GM21381 (cell line): ENCODE measurements at regions not wholly inside any gene's neighbourhood (a gene's known extent, or its start where the extent isn't known, plus 50 kb on each side); places are given as distances from the start of the nearest gene placed in this dataset.
"Not testable (repeated sequence)": the region's sequence is repeated elsewhere in the genome, so short reads cannot be mapped to it uniquely, and the experiment has no call there.

Source experiments
- ATAC-seq: cut with Tn5 transposase; IDR thresholded peaks from one replicate; pipeline ENCODE4 v1.9.1; 2021; ENCODE audit warnings: mild to moderate bottlenecking, moderate library complexity; ENCODE audit not compliant: unreplicated experiment

DNA sequence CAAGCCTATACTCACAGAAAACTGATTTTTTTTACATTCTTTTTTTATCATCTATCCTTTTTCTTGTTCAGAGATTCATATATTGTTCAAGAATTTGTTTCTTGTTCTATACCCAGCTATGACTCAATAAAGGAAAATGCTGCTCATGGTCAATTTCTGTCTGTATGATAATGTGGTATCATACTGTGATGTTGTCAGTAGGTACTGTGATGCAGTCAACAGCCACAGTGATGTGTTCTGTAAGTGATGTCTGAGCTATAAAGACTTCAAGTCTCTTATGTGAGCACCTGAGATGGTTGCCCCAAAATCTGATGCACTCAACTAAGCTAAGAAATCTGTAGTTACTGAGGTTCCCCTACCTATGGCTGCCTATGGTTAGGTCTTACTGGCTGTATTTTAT is 294.2 kb upstream of the GRIN3A start:
- no peak for ATAC-seq

DNA sequence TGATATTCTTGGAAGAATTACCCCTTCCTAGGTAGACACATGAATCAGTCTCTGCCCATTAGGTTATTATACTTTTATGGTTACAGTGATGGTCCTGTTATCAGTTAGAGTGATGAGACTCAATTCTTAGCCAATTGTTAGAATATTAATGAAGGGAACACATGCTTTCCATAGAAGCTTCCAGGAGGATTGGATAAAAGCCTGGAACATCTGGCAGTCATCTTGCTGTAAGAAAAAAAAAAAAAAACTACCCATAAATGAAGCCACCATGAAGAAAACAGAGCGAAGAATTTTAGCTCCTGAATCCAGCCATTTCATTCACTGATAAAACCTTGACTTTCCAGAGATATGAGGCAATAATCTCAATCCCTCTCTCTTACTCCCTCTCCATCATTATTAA is 262.5 kb upstream of the GRIN3A start:
- no peak for ATAC-seq

DNA sequence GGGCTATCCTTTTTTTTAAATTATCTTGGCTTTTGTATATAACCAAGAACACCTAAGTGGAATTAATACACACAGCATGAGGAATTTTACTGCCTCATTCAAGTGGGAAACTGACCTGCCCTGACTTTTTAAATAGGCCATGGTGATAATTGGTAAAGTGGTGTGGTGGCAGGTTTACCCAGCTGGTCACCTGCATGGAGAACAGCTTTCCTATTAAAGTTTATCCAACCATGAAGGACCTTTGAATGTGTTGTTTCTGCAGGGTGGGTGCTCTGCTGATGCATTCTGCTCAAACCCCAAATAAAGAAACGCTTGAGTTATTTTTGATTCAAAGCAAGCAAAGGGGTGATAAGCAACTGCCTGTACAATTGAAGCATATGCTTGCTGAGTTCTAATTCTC is 261.0 kb upstream of the GRIN3A start:
- ATAC-seq: no peak

DNA sequence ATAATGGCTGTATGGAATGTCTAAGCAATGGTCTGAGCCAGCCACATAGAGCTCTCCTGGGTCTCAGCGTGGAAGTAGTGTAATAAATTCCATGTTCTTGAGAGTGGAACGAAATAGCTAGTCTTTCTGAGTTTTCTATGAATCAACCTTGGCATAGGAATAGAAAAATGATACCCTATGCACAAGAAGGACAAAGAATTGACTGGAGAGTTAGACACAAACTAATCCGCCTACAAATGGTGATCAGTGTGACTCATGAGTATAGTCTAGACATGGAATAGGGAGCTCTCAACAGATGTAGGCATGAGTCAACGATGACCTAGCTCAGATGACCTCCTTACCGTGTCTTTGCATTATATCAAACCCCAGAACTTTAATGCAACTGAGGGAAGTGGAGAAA is 256.8 kb upstream of the GRIN3A start:
- ATAC-seq: no peak

DNA sequence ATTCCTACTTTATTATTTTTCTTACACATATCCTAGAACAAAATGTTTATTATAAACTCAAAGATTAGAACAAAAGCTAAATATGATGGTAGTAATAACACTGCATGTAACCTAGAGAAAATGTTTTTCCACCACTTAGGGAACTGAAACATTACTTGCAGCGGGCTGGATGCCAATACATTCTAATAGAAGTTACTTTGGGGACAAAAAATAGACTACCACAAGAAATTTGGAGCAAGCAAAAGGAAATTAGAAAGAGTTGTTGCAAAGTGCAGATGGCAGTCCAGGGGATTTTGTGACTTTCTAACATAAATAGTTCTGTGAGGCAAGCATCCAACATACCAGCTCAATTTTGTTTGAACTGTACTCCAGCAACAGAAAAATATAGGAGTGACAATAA is 255.3 kb upstream of the GRIN3A start:
- ATAC-seq: no peak

DNA sequence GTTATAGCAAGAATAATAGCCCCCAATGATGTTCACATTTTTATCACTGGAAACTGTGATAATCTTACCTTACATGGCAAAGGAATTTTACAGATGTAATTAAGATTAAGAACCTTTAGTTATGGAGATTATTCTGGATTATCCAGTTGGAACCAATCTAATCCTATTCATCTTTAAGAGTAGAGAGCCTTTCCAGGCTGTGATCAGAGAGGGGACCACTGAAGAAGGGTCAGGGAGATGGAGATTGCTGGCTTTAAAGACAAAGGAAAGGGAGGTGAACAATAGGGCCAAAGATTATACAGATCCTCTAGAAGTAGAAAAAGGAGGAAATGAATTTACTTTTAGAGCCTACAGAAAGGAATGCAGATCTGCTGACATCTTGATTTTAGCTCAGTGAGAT is 253.5 kb upstream of the GRIN3A start:
- no peak for ATAC-seq

DNA sequence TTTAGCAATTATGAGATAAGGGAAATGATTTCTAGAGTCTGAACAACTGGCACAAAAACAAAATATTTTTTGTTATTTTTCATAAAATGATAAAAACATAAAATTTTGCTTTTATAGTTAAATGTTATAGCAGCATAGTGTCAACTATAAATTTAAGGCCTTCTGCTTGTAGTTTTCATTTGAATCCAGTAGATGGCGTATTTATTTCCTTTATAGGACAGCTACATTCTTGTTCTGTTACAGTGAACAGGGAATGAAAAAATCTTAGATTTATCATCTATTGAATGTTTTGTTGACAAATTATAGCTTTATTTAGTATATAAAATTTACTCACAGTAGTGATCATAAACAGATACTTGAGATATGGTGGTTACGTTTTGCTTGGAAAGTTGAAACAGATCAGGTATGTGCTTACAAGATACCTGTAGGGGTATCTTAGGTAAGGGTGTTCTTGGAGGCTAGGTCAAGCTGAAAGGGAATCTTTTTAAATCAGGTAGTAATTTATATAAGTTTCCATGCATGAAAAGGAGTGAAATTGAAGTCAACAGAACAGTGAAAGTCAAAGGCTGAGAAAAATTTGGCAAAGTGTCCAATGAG is 239.3 kb upstream of the GRIN3A start:
- ATAC-seq: peak; percentile 75

DNA sequence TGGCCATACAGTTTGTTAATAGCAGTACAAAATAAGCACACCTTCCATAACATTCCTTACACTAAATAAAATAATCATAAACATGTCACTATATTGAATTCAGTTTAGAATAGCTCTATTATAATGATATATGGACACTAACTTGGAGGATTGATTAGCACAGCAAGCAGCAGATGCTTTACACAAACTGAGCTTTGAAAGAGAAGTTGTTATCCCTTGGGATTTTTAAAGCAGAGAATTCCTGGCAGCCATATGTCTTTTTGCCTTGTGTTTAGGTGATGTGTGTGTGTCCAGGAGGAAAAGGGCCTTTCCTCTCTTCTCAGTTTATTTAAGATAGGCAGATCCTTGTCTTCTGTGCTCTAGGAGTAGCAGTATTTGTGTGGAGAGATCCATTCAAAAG is 232.2 kb upstream of the GRIN3A start:
- no peak for ATAC-seq

DNA sequence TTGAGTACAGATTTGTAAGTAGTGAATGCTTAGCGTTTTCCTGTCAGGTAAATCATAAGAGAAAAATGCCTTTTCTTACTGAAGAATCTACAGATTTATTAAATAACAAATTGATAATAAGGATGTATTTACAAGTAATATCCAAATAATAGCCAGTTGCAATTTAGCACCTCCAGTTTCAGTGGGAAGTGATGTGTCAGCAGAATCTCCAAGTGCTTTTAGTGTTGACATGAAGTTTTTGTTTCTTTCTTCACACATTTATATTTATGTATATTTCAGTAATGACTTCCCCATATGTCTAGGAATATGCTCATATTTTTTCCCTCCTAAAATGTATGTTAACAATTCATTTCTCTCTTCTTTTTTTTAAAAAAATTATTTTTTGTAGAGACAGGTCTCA is 229.9 kb upstream of the GRIN3A start:
- no peak for ATAC-seq

DNA sequence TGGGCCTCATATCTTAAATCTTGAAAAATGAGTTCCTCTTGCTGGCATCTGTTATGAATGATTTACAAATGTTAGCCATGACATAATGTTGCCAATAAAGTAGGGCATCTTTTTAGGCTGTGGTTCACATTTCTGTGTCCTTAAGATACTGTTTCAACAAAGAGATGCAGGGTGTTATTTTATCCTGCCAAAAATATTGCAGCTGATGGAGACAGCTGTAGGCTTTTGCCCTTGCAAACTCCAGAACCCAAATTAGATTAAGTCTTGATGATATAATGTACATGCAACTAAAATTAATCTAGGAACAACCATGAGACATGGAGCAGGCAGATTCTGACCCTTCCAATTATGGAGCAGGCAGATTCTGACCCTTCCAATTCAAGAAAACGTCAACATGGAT is 228.2 kb upstream of the GRIN3A start:
- ATAC-seq: no peak

DNA sequence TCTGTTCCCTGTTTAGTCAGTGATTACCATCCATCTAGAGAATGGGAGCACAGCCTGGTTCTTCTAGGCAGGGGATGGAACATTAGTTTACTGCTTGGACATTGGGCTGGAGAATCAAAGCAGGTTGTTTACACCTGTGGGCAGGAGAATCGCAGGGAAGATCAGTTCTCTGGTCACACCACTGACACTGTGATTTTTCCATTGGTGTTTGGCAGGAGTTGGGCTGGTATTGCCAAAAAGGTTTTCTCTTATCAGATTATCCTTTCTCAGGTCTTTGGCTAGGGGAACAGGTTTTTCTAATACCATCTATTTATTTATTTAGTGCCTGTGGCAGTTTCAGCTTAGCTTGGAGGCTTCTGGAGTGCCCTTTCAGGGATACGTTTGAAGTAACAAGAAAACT is 219.3 kb upstream of the GRIN3A start:
- ATAC-seq: no peak

DNA sequence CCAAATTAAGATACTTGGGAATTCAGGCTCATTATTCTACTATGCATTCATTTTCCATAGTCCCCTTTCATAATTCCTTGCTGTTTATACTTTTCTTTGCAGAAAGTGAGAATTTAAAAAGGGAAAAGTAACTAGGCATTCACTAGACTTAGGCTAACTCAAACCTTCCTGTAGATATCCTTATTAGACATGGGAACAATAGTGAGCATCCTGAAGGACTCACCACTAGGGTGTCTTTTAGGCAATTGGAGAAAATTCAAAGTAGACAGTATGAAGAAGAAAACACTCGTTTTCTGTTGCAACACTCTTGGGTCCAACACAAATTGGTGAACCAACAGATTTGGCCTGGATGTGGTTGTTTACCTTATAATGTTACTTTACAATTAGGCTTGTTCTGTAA is 213.2 kb upstream of the GRIN3A start:
- no peak for ATAC-seq

DNA sequence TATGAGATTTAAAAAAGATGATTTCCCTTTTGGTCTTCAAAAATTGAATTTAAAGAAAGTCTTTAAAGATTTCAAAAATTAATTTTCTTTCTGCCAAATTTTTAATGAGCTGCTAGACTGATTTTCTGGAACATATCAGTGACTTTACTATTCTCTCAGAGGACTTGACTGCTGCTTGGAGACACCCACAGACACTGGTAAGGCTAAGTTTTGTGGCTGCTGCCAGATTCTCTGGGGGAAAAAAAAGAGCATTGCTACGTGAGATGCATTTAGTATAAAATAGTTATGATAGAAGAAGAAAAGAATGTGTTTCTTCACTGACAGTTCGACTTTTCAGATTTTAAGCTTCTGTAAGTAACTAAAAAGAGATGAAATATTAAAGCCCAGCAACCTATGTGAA is 193.3 kb upstream of the GRIN3A start:
- no peak for ATAC-seq

DNA sequence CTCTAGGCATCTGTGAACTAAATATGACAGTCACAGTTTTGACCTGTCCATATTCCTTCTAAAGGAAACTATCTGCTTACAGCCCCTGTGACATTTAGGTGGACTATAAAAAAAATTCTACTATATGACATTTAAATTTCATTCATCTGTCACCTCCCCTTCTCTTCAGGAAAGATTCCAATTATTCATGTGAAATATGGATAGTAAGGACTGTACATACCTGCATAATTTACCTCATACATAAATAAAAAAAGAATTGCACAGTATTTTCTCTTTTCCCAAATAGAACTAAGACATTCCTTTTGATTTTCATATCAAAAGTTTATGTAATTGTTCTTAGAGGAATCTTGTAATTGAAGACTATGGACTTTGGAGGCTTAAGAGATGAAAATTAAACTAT is 192.3 kb upstream of the GRIN3A start:
- ATAC-seq: no peak

DNA sequence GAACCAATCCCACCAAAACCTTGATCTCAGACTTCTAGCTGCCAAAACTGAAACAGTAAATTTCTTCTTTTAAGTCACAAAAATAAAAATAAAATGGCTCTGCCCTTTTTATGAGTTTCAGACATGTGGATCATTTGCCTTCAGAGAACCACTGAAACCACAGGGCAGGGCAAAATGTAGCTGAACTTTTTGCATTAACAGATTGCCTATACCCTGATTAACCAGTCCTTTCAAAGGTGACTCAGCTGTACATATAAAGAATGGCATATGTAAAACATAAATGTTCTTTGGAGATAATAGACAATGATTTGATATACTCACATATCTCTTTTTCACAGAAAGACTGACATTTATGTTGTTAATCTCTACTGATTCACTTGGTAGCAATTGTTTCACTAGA is 187.1 kb upstream of the GRIN3A start:
- no peak for ATAC-seq

DNA sequence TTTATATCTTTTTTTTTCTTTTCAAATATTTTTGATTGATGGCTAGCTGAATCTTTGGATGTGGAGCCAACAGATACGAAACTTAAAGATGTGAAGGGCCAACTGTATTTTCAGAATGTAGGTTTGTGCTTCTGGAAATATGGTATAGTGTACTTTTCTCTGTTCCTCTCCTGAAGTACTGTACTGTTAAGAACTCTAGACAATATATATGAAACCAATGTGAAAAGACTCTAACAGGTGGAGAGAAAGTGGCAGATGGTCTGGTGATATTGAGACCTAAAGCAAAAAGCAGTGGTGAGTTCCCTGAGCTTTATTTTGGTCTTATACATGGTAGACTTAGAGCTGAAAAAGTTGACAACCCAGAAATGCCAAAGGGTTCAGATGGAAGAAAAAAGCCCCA is 185.0 kb upstream of the GRIN3A start:
- no peak for ATAC-seq

DNA sequence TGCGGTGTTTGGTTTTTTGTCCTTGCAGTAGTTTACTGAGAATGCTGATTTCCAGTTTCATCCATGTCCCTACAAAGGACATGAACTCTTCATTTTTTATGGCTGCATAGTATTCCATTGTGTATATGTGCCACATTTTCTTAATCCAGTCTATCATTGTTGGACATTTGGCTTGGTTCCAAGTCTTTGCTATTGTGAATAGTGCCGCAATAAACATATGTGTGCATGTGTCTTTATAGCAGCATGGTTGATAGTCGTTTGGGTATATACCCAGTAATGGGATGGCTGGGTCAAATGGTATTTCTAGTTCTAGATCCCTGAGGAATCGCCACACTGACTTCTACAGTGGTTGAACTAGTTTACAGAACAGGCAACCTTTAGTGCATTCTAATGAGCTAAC is 178.5 kb upstream of the GRIN3A start:
- ATAC-seq: not testable (repeated sequence)

DNA sequence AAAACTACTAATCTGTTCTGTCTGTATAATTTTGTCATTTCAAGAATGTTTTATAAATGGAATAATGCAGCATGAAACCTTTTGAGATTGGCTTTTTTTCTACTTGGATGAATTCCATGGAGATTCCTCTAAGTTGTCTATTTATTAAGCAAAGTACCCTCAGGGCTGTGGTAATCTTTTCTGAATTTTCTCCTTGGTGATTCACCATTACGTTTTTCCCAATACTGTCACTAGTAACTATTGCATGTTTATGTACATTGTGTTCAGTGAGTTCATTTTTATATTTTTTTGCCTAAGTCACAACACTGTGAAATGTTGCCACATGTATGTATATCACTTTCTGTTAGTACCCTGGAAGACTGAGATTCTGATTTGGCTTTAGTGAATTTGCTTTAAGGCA is 177.0 kb upstream of the GRIN3A start:
- no peak for ATAC-seq

DNA sequence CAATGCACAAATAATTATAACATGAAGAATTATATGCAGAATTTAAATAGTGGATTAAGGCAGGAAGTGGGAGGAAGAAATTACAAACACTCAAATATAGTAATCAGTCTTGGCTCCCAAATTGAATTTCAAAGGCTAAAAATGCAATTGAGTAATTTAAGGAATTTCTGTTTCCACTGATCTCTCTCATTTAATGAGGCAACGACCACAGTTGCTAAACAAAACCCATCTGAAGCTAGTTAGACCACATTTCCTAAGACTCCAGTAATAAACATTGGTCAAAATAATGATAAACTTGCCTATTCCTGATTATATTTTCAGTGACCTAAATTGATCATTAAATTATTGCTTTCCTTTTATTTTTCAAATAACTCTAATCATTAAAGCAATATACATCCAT is 174.3 kb upstream of the GRIN3A start:
- ATAC-seq: no peak

DNA sequence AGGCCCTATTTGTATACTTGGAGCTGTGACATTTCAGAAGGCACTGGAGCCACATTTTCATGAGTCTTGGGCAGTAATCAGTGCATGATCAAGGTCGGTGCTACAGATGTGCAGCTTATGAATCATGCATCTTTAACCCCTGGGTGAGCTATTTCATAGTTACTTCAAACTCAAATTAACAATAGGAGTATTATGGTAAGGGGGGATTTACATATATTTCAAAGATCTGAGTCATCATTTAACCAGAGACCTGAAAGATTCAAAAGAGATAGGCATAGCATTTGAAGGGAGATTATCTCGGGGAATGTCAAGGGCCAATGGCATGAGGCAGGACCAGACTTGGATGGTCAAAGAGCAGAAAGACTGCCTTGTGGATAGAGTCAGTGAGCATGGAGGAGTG is 169.0 kb upstream of the GRIN3A start:
- ATAC-seq: no peak

DNA sequence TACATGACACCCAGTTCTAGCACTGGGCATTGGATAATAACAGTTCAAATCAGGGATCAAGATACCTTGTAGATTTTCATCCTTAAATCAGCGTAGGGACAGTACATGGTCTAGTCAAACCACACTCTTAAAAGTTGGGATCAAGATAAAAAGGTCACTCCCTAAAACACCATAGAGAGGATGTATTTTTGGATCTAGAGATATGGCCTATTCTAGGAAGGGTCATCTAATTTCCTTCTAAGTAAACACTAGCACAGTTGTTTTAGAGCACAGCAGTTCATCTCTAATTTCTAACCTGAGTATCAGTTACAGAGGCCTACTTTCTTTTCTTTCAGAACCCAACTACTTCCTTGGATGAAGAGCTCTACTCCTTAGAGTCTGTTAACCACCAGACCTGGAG is 166.4 kb upstream of the GRIN3A start:
- no peak for ATAC-seq

DNA sequence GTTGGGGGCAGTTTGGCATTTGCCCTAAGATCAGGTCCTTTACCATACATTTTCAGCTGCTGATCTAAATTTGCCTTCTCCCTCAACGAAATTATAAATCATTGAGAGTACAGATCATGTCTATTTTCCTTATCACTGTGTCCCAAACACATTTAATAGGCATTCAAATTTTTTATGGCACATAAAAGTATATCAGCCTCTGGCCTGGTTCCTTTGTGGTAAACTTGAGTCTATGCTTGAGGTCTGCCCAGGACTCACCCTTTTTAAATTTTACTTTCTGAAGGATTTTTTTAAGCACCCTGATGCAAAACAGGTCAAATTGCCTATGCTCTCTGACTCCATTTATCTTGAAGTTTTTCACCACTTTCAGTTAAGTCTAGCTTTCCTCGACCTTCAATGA is 163.6 kb upstream of the GRIN3A start:
- no peak for ATAC-seq

DNA sequence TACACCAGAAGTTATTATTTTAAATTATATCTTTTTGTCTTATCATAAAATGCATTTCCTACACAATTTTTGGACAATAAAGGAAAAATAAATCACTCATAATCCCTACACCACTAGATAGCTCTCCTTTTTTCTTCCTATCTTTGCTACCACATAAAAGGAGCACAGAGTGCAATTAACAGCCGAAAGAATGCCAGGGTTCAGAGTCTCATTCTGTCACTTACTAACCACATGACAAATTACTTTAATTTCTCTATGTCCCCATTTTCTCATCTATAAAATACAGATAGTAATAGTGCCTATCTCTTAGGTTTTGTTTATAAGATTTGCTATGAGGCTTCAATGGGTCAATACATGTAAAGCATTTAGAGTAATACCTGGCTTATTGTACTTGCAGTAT is 158.7 kb upstream of the GRIN3A start:
- ATAC-seq: no peak
